Stimulated activated CD4-positive, alpha-beta T cell treated with anti-CD3 and anti-CD28 coated beads, Interleukin-2, amount 100 ng/mL, for 48 hours (primary cell): ENCODE measurements at regions not wholly inside any gene's neighbourhood (a gene's known extent, or its start where the extent isn't known, plus 50 kb on each side); places are given as distances from the start of the nearest gene placed in this dataset.

ENCODE experiments used
- DNase-seq, 2 donors: peaks; one replicate each; pipeline ENCODE4 v3.0.0-alpha.2; 2020

DNA sequence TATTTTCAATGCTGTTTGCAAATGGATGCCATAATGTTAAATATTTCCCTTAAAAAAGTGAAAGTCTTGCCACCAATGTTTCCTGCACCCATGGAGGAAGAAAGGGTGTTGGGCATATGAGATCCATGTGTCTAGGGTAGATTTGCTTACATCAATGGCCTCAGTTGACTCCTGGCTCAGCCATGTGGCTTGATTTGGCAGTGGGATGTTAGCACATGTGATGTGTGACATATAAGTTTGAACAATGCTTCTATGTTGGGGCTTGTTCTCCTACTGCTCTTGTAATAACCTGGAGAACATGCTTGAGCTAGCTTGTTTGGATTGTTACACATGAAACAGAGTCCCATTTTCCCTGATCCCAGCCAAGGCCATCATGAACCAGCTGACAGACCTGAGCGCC lies 187.6 kb downstream of the SCP2D1 start:
- DNase-seq = no peak

DNA sequence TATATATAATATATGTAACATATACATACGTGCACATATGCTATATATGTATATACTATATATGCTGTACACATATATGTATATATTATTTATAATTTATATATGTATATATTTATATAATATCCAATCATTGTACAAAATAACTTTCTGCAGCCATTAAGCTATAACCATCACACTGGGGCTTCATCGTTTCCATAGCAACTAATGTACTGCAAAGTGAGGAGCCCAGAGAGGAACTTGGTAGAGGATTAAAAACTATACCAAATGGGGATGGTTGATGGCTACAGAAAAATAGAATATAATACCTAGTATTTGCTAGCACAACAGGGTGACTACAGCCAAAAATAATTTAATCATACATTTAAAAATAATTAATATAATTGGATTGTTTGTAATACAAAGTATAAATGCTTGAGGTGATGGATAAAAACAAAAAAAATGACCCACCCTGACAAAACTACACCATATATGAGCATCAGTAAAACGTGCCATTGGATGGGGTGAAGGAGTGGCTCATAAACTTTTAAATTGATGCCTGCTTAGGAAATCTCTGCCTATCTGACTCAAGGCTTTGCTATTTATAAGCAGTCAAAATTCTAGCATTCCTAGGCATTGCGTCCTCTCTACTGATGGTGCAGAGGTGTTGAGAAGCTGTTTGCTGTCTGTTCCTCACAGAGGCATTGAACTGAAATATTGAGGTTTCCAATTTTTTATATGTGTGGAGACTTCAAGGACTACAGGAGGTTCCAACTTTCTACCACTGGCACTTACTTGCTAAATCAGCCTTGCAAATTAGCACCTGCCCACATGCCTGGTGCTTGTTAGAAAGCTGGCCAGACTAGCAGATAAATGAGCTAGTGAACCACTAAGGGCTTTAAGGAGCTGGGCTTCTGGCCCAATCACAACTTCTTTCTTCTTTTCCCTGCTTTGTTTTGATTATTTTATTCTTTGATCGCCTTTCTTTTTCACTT lies 190.1 kb downstream of the SCP2D1 start:
- no peak for DNase-seq

DNA sequence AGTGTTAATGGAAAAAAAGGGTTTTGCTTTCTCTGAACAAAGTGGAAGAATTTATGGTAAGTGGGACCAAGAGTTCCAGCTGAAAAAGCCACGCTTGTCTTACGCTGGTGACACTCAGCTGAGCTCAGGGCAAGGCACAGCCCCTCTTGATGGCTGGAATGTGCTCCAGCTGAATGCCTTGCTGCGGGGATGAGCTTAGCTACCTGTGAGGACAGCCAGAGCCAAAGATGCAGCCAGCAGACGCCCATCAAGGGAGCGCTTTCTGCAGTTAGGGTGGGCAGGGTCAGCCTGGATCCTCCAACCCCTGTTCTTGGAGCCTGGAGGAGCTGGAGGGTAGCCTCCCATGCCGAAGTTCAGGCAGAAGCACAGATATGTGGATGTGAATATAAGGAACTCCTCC lies 191.4 kb downstream of the SCP2D1 start:
- DNase-seq = no peak

DNA sequence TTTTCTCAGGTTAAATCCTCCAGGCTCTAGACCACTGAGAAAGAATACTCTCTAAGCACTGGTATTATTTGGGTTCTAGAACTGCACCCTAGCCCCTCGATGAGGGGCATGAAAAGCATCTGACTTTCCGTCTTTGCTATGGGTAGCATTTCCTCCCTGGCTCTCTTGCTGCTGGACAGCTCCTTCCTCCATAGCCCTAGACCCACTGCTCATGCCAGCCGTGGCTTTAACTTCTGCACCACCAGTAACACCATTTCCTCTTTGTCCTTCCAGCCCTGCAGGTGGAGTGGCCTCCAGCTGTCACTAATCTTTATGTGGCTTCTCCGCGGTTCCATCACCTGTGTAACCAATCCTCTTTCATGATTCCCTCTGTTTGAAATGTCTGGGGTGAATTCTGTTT lies 194.9 kb downstream of the SCP2D1 start:
- DNase-seq = no peak

DNA sequence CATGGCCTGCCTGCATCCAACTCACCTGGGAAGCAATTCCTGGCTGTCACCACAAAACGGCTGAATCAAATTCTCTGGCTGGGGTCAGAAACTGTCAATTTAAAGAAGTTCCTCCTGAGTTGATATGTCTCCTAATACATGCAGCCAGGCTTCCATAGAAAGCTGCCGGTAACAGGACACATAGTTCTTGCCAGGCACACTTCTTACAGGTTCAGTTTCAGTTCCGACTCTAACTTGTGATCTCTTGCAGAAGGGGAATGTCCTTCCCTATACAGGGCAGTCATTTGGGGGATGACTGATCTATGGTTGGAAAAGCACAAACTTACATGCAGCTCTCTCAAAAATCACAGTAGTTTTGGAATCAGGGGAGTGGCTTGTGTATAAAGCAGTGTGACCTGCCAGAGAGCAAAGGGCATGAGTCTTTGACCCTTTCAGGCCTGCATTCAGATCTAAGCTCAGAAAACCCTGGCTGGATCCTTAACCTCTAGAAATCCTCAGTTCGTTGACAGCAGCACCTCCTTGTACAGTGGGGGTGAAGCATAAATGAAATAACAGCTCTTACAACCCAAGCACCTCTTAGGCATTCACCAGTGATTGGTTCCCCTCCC lies 195.6 kb downstream of the SCP2D1 start:
- no peak for DNase-seq

DNA sequence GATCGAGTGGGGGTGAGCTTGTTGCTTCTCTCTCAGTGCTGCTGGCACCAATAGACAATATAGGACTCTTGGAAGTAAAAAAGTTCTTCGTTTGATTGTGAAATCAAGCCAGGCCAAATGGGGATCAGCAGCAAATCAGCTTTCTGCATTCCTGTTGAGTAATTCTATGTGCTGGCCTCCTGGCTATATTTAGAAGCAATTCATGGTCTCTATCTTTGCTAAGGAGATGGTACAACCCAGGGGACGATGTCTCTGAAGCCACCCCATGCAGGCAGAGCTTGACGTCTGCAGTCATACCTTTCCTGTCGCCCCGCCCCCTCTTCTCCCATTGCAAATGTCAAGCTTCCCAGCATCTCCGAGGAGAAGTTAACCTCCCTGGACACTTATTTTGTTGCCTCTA lies 199.1 kb downstream of the SCP2D1 start:
- DNase-seq = no peak

DNA sequence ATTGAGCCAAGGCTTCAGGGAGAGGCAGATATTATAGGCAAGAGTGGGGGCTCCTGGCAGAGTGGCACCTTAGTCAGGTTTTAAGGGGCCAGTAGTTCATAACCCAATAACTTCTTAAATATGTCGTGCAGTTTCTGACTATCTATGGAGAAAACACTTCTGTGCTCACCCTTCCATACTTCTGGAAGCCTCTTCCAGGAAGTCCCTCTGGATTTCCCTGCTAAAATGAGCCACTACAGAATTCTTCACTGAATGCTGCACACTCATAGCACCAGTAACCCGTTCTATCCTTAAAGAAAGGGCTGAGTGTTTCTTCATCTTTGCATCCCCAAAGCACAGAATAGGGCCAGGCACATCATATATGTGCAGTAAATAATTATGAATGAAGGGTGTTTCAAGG lies 198.5 kb upstream of the SLC24A3 start:
- DNase-seq = no peak

DNA sequence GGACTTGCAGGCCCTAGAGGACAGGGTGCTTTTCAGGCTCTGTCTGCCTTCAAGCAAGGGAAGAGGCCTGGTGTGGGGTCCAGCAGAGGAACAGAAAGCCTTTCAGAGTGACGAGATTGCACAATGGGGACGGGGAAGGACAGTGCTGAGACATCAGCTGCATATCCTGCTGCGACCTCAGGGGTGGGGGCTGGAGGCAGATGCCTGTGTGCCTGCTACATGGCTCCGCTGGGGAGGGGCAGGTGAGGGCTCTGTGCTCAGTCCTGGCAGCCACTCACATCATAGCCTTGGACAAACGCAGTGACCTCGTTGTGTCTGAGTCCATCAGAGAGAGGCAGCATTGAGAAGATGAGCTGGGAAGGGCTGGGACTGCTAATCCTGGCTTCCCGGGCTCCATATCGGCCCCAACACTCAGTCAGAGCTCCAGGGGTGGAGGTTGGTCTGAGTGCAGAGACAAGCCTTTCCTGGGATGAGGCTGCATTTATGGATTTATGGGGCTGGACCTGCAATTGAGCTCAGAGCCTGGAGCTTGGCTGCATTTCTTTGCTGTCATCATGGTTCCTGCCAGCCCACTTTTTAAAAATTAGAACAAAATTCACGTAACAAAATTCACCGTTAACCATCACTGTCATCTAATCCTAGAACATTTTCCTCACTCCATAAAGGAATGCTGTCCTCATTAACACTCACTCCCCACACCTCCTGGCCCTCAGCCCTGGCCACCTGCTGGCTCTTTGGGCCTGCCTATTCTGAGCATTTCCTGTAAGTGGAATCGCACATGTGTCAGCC lies 196.9 kb upstream of the SLC24A3 start:
- no peak for DNase-seq

DNA sequence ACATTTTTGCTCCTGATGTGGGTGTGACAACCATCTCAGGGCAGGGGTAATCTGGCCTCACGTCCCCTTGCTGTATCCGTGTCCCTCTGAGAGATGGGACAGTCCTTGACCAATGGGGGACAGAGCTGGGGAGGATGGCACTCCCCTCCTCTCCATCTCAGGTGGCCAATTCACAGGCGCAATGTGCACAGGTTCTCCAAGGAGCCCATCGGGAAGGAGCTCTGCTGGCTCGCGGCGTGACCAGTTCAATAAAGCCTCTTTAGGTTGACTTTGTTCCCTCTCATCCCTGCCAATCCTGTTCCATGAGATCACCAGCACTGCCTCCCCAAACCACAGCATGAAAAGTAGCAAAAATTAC lies 196.3 kb upstream of the SLC24A3 start:
- DNase-seq = no peak

DNA sequence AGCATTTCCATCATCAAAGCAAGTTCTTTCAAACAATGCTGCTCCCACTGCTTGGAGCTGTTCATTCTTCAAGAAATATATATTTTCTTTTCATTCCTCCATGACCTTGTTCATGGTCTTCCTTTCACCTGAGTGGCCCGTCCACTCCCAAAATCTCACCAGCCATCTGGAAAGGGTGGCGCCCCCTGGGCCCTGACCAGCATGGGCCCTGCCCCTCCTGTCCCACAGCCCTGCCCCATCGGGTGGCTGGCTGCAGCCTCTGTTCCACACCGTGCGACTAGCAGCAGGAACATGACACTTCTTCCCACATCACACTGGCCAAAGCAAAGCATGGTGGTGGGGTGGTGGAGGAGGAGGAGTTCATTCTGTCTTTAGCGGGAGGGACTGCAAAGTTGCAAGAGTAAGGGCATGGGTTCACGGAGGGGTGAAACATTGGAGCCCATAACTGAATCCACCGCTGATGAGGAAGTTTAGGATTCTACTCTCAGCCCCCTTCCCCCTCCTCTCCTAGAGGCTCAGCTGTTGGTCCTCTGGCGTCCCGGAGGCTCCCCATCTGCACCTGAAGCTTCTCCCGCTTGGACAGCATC lies 195.2 kb upstream of the SLC24A3 start:
- DNase-seq = no peak

DNA sequence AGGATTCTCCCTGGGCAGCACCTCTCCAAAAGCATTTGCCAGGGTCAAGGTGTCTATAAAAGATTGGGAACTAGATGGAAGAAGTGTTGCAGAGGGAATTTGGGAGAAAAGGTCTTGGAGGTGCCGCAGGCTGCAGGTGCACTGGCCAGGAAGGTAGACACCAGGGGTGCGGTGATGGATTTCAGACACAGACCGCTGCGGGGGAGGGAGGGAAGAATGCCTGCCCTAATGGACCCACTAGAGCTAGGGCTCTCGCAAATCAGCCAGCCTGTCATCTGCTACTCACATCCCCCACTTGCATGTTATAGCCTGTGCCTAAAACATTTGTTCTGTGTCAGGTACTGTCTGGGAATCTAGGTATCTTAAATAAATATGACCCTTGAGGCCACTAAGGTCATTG lies 193.6 kb upstream of the SLC24A3 start:
- DNase-seq = no peak

DNA sequence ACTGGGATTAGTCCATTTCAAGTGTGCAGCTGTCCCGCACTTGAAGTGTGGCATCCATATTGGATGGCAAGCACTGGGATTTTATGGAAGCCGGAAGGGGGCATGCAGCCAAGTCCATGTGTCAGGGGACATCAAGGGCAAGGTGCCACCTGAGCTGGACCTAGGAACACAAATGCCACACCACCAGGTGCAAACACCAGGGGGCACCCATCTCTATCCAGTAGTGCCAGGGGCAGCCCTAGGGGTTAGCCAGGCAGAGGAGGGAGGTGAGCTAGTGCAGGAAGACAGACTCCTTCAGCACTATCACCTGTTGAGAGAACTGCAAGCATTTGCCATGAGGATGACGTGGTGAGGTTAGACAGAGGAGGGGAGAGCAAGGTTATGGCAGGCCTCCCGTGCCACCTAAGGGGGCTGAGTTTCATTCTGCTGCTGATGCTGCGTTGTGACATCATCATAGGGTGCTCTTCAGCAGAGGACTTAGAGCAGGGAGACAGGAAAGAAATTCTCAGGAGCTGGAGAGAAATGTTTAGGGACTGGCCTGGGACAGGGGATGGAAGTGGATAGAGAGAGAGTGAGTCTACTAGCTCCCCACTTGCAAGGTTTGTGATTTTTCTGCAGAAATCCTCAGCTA lies 192.6 kb upstream of the SLC24A3 start:
- no peak for DNase-seq

DNA sequence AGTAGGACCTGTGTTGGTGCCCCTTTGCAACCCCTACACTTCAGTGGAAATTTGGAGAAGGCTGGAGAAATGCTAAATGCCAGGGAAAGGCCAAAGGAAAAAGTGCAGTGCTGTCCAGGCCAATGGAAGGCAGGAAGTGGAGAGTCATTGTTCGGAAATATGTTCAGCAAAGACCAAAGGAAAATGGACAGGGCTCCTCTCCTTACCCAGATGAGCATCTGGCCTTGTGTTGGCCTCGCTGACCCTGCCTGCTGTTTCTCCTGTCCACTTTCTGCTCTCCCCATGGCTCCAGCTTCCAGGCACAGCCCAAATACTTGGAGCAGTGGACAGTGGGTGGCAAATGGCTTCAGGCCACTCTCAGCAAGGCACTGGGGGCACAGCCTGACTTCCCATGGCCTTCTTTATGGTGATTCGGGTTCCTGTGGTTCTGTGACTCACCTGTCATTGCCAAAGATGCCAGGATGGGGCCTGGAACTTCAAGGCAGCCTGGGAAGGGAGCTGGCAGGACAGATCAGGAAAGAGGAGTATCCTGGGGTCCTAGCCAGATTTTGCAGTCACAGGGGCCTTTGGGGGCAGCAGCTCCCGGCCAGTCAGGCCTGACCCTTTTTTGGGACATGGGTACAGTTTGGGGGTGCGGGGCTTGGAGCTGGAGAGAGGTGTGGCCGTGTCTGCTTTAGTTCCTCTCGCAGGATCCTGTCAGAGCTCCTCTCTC lies 190.9 kb upstream of the SLC24A3 start:
- no peak for DNase-seq

DNA sequence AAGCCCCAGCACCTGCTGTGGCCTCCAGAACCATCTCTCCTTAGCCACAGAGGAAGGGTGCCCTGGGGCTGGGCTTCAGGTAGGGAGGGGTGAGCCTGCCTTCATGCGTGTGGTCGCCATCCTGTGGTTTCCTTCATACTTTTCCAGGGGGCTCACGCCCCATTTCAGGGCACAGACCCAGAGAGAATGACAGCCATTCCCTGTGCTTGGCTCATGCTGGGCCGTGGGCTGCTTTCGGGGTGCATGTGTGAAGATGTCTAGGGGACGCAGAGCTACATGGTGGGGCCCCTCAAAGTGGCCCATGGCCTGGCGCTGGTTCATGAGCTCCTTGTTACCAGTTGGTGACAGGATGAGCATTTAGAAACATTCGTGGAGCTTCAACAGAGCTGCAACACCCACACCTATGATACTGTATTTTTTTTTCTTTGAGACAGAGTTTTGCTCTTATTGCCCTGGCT lies 190.3 kb upstream of the SLC24A3 start:
- DNase-seq = no peak

DNA sequence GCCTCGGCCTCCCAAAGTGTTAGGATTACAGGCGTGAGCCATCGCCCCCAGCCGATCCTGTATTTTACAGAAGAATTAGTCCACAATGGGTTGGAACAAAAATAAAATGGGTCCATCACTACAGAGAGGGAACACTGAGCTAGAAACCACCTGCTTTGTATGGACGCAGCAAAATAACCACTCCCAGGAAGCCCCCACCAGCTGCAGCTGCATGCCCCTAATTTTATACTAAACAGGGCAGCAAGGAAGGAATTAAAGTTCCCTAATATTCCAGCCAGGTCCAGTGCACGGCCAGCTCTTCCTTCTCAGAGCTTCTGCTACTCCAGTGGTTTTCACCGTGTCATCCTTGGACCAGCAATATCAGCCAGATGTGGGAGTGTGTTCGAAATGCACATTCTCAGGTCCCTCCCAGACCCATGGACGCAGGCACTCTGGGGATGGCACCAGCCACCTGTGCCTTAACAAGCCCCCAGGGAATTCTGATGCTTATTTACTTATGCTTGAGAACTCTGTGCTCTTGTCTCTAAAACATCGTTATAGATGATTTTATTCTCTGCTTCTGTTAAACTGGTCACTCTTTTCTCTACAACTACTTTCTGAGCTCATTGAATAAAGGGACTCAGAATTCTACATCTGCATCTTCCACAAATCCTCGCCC lies 189.5 kb upstream of the SLC24A3 start:
- no peak for DNase-seq

DNA sequence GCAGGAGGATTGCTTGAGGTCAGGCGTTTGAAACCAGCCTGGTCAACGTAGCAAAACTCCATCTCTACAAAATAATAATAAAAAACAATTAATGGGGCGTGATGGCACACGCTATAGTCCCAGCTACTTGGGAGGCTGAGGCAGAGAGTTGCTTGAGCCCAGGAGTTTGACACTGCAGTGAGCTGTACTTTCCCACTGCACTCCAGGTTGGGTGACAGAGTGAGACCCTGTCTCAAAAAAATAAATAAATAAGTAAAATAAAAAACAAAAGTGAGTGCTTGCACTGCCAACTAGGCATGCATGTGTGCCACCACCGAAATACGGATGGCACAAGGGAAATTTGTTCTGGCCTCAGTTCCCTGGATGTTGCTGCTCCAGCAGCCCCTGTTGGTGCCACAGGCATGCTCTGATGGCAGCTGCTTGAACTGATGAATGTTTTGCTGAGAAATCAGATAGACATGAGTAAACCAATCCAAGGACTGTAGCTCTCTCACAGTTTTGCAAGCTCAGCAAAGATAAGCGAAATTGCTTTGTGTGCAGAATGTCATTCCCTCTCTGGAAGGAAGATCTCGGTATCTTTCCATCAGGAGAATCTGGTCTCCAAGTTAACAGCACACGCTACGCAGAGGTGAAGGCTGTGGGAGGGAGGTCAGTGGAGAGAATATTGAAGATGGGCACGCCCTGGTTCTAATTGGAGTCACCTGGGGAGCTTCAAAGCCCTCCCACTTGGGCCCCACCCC lies 188.0 kb upstream of the SLC24A3 start:
- DNase-seq = no peak

DNA sequence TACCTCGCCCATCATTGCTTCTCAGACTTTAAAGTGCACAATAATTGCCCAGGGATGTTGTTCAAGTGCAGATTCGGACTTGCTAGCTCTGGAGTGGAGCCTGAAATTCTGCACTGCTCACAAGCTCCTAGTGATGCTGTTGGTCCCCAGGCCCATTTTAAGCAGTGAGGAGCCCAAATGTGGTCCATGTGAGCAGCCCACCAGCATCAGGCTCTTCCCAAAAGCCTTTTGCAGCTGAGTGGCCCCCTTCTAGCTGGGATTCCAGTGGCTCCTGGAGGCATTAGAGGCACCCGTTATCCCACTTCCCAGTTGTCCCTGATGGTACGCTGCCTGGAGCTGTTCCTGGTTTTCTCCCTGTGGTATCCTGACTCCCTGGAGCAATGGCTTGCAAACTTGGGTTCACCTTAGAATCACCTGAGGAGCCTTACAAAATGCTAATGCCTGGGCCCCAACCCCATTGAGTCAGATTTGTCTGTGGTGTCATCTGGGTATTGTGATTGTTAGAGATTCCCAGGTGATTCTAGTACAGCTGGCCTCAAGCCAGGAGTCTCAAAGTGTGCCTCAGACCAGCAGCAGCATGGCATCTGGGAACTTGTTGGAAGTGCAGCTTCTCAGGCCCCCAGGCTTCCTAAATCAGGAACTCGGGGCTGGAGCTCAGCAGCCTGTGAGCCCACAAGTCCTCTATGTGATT lies 186.9 kb upstream of the SLC24A3 start:
- no peak for DNase-seq

DNA sequence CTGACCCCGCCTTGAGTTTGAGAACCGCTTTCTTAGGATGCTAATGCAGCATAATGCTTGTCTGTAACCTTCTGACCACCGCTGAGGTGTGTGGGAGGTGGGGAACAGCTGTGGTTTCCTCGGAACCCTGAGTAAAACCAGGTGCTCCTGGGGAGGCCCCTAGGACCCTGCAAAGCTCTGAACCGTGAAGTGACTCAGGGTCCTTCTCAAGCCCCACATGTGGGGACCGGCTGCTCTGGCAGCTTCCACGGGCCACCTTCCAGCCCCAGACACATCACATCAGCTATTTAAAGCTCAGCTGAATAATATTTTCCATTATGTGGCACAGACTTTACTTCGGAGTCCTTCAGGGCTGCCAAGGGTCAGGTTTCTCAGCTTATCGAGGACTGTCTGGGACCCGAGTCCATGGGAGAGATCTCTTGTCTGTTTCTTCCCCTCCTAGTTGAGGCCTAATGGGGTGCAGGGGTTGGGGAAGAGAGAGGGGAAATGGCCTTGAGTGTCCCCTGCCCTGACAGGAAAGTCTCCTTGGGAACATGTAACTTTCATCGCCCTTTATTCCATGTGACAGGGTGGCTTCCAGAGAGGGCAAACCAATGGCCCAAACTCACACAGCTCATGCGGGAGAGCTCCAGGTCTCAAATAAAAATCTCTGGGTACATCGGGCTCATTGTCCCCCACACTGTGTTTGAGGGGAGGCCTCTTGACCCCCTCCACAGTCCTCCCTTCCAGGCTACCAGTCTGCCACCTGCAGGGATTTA lies 186.1 kb upstream of the SLC24A3 start:
- no peak for DNase-seq

DNA sequence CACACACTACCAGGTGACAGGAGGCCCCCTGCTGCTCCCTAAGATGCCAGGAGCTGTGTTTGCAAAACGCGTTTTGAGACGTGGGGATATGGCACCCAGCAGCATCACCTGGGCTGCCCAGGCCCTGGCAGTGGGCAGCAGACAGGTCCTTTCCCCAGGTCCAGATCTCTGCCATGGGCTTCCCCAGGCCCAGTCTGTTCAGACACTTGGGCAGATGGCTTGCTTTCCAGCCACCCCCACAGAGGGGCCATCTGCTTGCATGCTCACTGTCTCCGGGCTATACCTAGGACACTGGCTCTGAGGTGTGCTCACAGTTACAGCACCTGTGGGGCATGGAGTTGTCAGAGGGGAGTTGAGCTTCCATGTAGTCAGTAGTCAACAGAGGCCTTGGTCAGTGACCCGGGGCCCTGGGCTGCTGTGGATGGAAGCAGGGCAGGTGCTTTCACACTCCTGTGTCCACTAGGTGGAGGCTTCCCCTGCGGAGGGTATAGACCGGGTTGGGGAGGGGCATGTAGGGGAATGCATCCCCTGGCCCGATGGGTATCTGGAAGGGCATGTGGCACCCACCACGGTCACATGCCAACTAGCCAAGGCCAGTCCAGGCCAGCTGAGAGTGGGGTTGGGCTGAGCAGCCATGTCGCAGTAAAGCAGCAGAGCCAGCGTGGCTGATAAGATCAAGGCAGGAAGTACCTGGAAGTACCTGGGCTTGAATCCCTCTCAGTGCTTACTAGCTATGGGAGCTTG lies 185.4 kb upstream of the SLC24A3 start:
- DNase-seq = no peak
